ENCODE measurements at regions not wholly inside any gene's neighbourhood (a gene's known extent, or its start where the extent isn't known, plus 50 kb on each side); places are given as distances from the start of the nearest gene placed in this dataset.

- no peak overlapping the region for H2BK12ac ChIP-seq (ENCODE audit: low read depth, low read length)
- no peak for DNase-seq (ENCODE audit: low read depth in 1 of 2, low spot score in 2 of 2)
- H2AFZ ChIP-seq (ENCODE audit: low read length): no peak overlapping the region
Observed at GRCh38 chr6:150696190-150696589, 96.5 kb downstream of the PLEKHG1 start.

More at GRCh38 chr6:150696190-150696589, 96.5 kb downstream of the PLEKHG1 start:
- Histone ChIP-seq H4K8ac (ENCODE audit: extremely low read depth, insufficient read depth, low read length) (no peak overlapping the region), H3K9me3 (ENCODE audit: insufficient read depth in 2 of 2, low read depth in 1 of 2, low read length in 1 of 2) (no peaks in the 10 kb centered on the region), H3K79me1 (ENCODE audit: low read depth, low read length) (no peaks in the 10 kb centered on the region), H3K36me3 (ENCODE audit: control insufficient read depth in 2 of 4, insufficient read depth in 4 of 4, low read length in 3 of 4) (no peaks in the 10 kb centered on the region), H4K91ac (replicated peaks; ENCODE audit: insufficient read length, low read length) (no peak overlapping the region), H3K4ac (replicated peaks; ENCODE audit: insufficient read length, low read depth, low read length) (no peak overlapping the region), H3K9ac (replicated peaks in 1 of 4; ENCODE audit: extremely low read depth in 1 of 4, low read depth in 3 of 4, low read length in 3 of 4) (no peak overlapping the region), H3K27me3 (replicated peaks in 1 of 4; ENCODE audit: control insufficient read depth in 3 of 4, extremely low read depth in 1 of 4, insufficient read depth in 3 of 4, low read length in 3 of 4) (no peaks in the 10 kb centered on the region; a peak in 1 of 7 replicates), H3K14ac (ENCODE audit: insufficient read length) (no peak overlapping the region), H3K27ac (ENCODE audit: low read depth, low read length) (no peak overlapping the region), H3K18ac (ENCODE audit: extremely low read depth, low read length) (no peak overlapping the region), H4K5ac (ENCODE audit: insufficient read length, low read depth, low read length) (no peak overlapping the region), H3K23me2 (ENCODE audit: low read depth, low read length) (no peaks in the 10 kb centered on the region), H3K23ac (ENCODE audit: insufficient read length) (no peak overlapping the region), H2BK120ac (replicated peaks; ENCODE audit: low read depth, low read length) (no peak overlapping the region), H3K4me1 (replicated peaks in 1 of 4; ENCODE audit: control insufficient read depth in 3 of 4, insufficient read depth in 4 of 4, low read length in 3 of 4) (no peaks in the 10 kb centered on the region), H4K20me1 (replicated peaks in 1 of 2; ENCODE audit: control insufficient read depth in 1 of 2, insufficient read depth in 2 of 2, low read length in 2 of 2) (no peaks in the 10 kb centered on the region), H3K56ac (replicated peaks; ENCODE audit: insufficient read length, low read depth, low read length) (no peak overlapping the region), H2BK20ac (ENCODE audit: low read length) (no peak overlapping the region), H2BK5ac (ENCODE audit: low read depth, low read length) (no peak overlapping the region), H3K4me3 (ENCODE audit: extremely low read depth in 1 of 4, insufficient read depth in 2 of 4, low read depth in 3 of 4, low read length in 4 of 4) (no peak overlapping the region), H2BK15ac (ENCODE audit: low read length) (no peak overlapping the region), H3K4me2 (ENCODE audit: insufficient read depth in 1 of 2, low read depth in 2 of 2, low read length in 2 of 2) (no peak overlapping the region), H2AK5ac (ENCODE audit: low read depth, low read length) (no peak overlapping the region), H3K79me2 (ENCODE audit: control insufficient read depth in 1 of 2, insufficient read depth in 2 of 2, low read length in 2 of 2) (no peaks in the 10 kb centered on the region)
- 91% methylated on average over 8 of the region's 8 CpGs; no CpG with 5 or more reads in 1 of the 2 experiments for WGBS, 2 experiments (ENCODE audit: extremely low coverage in 1 of 2, insufficient coverage in 1 of 2, insufficient read length in 1 of 2, insufficient replicate concordance in 2 of 2, low coverage in 1 of 2, low lambda C conversion rate in 2 of 2, missing lambda C conversion rate in 1 of 2)
- ChIA-PET CTCF (ENCODE audit: partially characterized antibody) (interaction anchor here (0.8 to 3.9 kb wide), 3 partner anchors 11 to 122 kb away, joined by 3 to 29 read pairs (median 4); no protein-coding TSS in a partner anchor), POLR2A (ENCODE audit: partially characterized antibody) (no interaction called here)
- FAIRE-seq: no peak
- TF ChIP-seq CREB1 (IDR thresholded peaks at IDR 0.05) (no peak), POLR2A (IDR thresholded peaks at IDR 0.05; ENCODE audit: control extremely low read depth in 1 of 2, low read depth in 2 of 2, low read length in 2 of 2) (no peak), SIRT6 (IDR thresholded peaks at IDR 0.05; ENCODE audit: low read length) (no peak), SIN3A (conservative IDR thresholded peaks at IDR 0.05 in 1 of 2, IDR thresholded peaks at IDR 0.05 in 1 of 2; ENCODE audit: low read depth in 1 of 2, low read length in 2 of 2) (no peak), POU5F1 (IDR thresholded peaks at IDR 0.05; ENCODE audit: low read depth, low read length) (no peak), CHD2 (IDR thresholded peaks at IDR 0.05; ENCODE audit: low read length) (no peak), TBP (IDR thresholded peaks at IDR 0.05; ENCODE audit: low read depth, low read length) (no peak), TEAD4 (IDR thresholded peaks at IDR 0.05; ENCODE audit: low read depth, low read length) (no peak), POLR2AphosphoS5 (IDR thresholded peaks at IDR 0.05; ENCODE audit: low read depth, low read length) (no peak), KDM1A (IDR thresholded peaks at IDR 0.05; ENCODE audit: borderline replicate concordance, low read length) (no peak), KDM4A (IDR thresholded peaks at IDR 0.05; ENCODE audit: low read depth, low read length, severe bottlenecking) (no peak)

All from H1 (cell line).